Endothelial cell (in vitro differentiated cells): ENCODE measurements at regions not wholly inside any gene's neighbourhood (a gene's known extent, or its start where the extent isn't known, plus 50 kb on each side); places are given as distances from the start of the nearest gene placed in this dataset.

Experiments
- DNase-seq: peaks from one replicate; pipeline ENCODE4 v3.0.0; 2021; ENCODE audit warnings: low spot score
- H3K27ac Mint-ChIP-seq: one replicate; pipeline ENCODE4 v1.8.0; 2021; ENCODE audit warnings: mixed read lengths, inconsistent platforms; ENCODE audit not compliant: unreplicated experiment
- H3K27me3 Mint-ChIP-seq: one replicate; pipeline ENCODE4 v1.8.0; 2021; ENCODE audit warnings: mild to moderate bottlenecking, moderate library complexity, mixed read lengths, inconsistent platforms; ENCODE audit not compliant: unreplicated experiment
- H3K36me3 Mint-ChIP-seq: one replicate; pipeline ENCODE4 v1.8.0; 2021; ENCODE audit warnings: mild to moderate bottlenecking, low read depth, mixed read lengths, inconsistent platforms; ENCODE audit not compliant: unreplicated experiment
- H3K4me1 Mint-ChIP-seq: one replicate; pipeline ENCODE4 v1.8.0; 2021; ENCODE audit warnings: mild to moderate bottlenecking, mixed read lengths, inconsistent platforms; ENCODE audit not compliant: unreplicated experiment
- H3K4me3 Mint-ChIP-seq: one replicate; pipeline ENCODE4 v1.8.0; 2021; ENCODE audit warnings: mild to moderate bottlenecking, mixed read lengths, inconsistent platforms; ENCODE audit not compliant: unreplicated experiment
- H3K9me3 Mint-ChIP-seq: one replicate; pipeline ENCODE4 v1.8.0; 2021; ENCODE audit warnings: mixed read lengths, inconsistent platforms; ENCODE audit not compliant: unreplicated experiment
- TF ChIP-seq, protein P1 (sequence below): fragments of 200-600 bp; sonication (generic); IDR thresholded peaks from one replicate; pipeline ENCODE4 v1.5.0; 2021; ENCODE audit warnings: antibody characterized with exemption; ENCODE audit not compliant: unreplicated experiment

DNA sequence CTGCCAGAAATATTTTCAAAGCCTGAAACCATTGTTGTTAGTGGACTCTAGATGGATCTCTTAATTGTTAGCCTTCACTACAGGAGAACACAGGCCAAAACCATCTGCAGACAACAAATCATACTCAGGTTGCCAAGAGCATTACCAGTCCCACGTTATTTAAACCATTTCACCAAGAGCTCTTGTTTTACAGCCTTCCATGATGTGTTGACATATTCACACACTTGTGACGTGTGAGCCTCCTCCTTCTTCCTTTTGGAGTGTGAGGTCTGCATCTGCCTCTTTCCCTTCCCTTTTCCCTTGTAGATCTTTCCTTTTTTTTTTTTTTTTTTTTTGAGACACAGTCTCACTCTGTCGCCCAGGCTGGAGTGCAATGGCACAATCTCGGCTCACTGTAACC is 279.0 kb downstream of the AUH start:
- TF ChIP-seq, protein P1, sequence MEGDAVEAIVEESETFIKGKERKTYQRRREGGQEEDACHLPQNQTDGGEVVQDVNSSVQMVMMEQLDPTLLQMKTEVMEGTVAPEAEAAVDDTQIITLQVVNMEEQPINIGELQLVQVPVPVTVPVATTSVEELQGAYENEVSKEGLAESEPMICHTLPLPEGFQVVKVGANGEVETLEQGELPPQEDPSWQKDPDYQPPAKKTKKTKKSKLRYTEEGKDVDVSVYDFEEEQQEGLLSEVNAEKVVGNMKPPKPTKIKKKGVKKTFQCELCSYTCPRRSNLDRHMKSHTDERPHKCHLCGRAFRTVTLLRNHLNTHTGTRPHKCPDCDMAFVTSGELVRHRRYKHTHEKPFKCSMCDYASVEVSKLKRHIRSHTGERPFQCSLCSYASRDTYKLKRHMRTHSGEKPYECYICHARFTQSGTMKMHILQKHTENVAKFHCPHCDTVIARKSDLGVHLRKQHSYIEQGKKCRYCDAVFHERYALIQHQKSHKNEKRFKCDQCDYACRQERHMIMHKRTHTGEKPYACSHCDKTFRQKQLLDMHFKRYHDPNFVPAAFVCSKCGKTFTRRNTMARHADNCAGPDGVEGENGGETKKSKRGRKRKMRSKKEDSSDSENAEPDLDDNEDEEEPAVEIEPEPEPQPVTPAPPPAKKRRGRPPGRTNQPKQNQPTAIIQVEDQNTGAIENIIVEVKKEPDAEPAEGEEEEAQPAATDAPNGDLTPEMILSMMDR = no peak
- peaks cover 2% of the 10 kb centered on the region for H3K4me1 Mint-ChIP-seq
- no peaks in the 10 kb centered on the region for H3K36me3 Mint-ChIP-seq
- H3K27ac Mint-ChIP-seq = no peak overlapping the region
- H3K27me3 Mint-ChIP-seq = no peaks in the 10 kb centered on the region
- no peak for DNase-seq
- no peaks in the 10 kb centered on the region for H3K9me3 Mint-ChIP-seq
- H3K4me3 Mint-ChIP-seq = no peak overlapping the region

DNA sequence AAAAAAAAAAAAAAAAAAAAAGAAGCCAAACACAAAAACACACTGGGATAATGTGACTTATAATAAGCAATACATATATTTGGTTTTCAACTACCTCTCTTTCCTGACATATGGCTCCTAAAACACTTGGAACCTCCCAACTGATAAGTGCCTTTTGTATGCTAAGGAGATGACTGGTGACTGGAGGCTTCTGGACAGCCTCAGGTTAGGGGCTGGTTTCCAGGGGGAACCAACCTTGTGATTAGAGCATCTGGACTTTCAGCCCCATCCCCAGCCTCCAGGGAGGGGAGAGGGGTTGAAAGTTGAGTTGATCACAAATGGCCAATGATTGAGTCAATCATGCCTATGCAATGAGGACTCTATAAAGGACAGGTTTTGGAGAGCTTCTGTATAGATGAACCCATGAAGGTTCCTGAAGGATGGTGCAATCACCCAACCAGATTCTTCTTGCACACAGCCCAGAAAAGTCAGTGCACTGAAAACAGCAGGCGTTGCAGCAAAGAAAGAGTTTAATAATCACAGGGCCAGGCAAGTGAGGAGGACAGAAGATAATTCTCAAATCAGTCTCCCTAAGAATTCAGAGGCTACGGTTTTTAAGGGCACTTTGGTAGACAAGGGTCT is 276.7 kb downstream of the AUH start:
- no peak overlapping the region for H3K4me3 Mint-ChIP-seq
- H3K27me3 Mint-ChIP-seq = no peaks in the 10 kb centered on the region
- no peaks in the 10 kb centered on the region for H3K36me3 Mint-ChIP-seq
- no peak for DNase-seq
- no peak overlapping the region for H3K27ac Mint-ChIP-seq
- peaks cover 2% of the 10 kb centered on the region for H3K4me1 Mint-ChIP-seq
- TF ChIP-seq, protein P1 = no peak
- H3K9me3 Mint-ChIP-seq = no peaks in the 10 kb centered on the region

DNA sequence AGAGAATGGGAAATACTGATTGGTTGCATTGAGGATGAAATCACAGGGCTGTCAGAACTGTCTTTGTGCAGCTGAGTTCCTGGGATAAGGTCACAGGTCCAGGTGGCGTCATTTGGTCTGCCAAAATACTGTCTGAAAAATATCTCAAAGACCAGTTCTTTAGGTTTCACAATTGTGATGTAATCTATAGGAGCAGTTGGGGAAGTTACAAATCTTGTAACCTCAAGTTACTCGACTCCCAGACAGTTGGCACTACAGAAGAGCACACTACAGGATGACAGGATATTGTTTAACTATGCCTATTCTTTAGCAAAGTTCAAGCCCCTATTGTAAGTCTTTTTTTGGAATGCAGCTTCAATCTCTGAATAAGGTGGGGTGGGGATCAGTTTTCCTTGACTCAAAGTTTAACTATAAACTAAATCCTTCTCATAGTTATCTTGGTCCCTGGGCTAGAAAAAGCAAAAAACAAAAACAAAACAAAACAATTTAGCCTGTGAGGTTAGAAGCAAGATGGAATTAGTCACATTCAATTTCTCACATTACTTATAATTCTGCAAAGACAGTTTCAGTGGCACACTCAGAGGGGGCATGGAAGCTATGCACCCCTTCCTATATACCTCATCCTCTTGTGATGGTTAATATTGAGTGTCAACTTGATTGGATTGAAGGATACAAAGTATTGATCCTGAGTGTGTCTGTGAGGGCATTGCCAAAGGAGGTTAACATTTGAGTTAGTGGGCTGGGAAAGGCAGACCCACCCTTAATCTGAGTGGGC is 276.0 kb downstream of the AUH start:
- Mint-ChIP-seq H3K4me3 (no peak overlapping the region), H3K9me3 (no peaks in the 10 kb centered on the region), H3K27me3 (no peaks in the 10 kb centered on the region), H3K36me3 (no peaks in the 10 kb centered on the region), H3K27ac (no peak overlapping the region), H3K4me1 (peaks cover 2% of the 10 kb centered on the region)
- TF ChIP-seq, protein P1 = no peak
- no peak for DNase-seq

GRCh38 chr9:91086657-91087461 is 274.9 kb downstream of the AUH start:
- Mint-ChIP-seq H3K27ac (no peak overlapping the region), H3K4me3 (no peak overlapping the region), H3K27me3 (no peaks in the 10 kb centered on the region), H3K36me3 (no peaks in the 10 kb centered on the region), H3K9me3 (no peaks in the 10 kb centered on the region), H3K4me1 (peaks cover 2% of the 10 kb centered on the region)
- DNase-seq = no peak
- TF ChIP-seq, protein P1 = no peak

- peaks cover 2% of the 10 kb centered on the region for H3K4me1 Mint-ChIP-seq
- TF ChIP-seq, protein P1 = no peak
- DNase-seq = no peak
- H3K9me3 Mint-ChIP-seq = no peaks in the 10 kb centered on the region
- no peak overlapping the region for H3K4me3 Mint-ChIP-seq
- H3K27me3 Mint-ChIP-seq = no peaks in the 10 kb centered on the region
- H3K27ac Mint-ChIP-seq = no peak overlapping the region
- no peaks in the 10 kb centered on the region for H3K36me3 Mint-ChIP-seq
These were observed 274.3 kb downstream of the AUH start for GRCh38 chr9:91087462-91087759.
